ENCODE measurements at regions not wholly inside any gene's neighbourhood (a gene's known extent, or its start where the extent isn't known, plus 50 kb on each side); places are given as distances from the start of the nearest gene placed in this dataset.

DNA sequence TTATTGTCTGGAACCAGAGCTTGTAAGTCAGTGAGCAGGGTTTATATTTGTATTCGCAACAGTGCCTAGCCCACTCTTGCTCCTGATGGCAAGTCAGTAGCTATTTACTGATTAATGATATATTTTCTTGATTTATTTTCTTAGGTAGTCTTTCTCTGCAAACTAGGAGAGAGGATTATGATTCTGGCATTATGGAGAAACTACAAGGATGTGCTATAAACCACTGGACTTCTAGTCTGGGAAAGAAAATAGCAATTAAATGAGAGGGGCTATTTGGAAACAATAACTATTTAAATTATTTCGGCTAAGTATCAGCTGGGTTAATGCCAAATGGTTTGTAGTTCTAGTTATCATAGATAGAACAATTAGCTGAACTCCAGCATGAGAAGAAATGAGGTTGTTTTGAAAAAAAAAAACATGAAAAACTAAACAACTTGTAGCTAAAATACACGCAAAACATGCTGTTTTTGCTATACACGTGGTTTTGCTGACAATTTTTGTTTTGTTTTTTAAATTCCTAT is 304.9 kb upstream of the TCF21 start:
- intact Hi-C loops (cut with DNase I): no loop called here

DNA sequence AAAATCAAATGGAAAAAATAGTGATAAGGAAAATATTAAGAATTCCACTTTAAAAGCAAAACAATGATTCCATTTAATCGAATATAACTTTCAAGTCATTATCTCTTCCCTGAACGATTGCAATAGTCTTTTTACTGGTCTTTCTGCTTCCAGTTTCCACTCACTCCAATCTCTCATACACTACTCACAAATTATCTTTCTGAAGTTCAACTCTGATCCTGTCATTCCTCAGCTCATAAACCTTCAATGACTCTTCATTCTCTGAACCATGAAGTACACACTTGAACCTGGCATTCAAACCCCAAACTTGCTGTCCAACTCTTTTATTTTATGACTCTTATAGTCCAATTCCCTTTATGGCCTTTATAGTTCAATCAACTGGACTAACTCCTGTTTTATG is 304.1 kb upstream of the TCF21 start:
- no peaks in the 10 kb centered on the region for H3K9me3 ChIP-seq (replicated peaks in 1 of 3)
- no peak overlapping the region for H3K27ac ChIP-seq
- H3K27me3 ChIP-seq: no peaks in the 10 kb centered on the region
- no peaks in the 10 kb centered on the region for H3K4me1 ChIP-seq (replicated peaks in 1 of 2)
- intact Hi-C loops (cut with DNase I): no loop called here
- TF ChIP-seq, protein P1, sequence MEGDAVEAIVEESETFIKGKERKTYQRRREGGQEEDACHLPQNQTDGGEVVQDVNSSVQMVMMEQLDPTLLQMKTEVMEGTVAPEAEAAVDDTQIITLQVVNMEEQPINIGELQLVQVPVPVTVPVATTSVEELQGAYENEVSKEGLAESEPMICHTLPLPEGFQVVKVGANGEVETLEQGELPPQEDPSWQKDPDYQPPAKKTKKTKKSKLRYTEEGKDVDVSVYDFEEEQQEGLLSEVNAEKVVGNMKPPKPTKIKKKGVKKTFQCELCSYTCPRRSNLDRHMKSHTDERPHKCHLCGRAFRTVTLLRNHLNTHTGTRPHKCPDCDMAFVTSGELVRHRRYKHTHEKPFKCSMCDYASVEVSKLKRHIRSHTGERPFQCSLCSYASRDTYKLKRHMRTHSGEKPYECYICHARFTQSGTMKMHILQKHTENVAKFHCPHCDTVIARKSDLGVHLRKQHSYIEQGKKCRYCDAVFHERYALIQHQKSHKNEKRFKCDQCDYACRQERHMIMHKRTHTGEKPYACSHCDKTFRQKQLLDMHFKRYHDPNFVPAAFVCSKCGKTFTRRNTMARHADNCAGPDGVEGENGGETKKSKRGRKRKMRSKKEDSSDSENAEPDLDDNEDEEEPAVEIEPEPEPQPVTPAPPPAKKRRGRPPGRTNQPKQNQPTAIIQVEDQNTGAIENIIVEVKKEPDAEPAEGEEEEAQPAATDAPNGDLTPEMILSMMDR (IDR thresholded peaks at IDR 0.05): no peak
- TF ChIP-seq POLR2A (IDR thresholded peaks at IDR 0.05): no peak
- H3K4me3 ChIP-seq: no peak overlapping the region
- no peaks in the 10 kb centered on the region for H3K36me3 ChIP-seq (replicated peaks in 1 of 2)
- WGBS, 4 donors: 52 to 64% (median 57%) methylated on average over 2 of the region's 2 CpGs
- no peak for DNase-seq

More for the DNA sequence above, 304.9 kb upstream of the TCF21 start:
- no peaks in the 10 kb centered on the region for H3K36me3 ChIP-seq (replicated peaks in 1 of 2)
- H3K4me3 ChIP-seq: no peak overlapping the region
- H3K4me1 ChIP-seq (replicated peaks in 1 of 2): no peaks in the 10 kb centered on the region
- DNase-seq: no peak
- 62 to 70% (median 67%) methylated on average over 4 of the region's 4 CpGs for WGBS, 4 donors
- no peaks in the 10 kb centered on the region for H3K9me3 ChIP-seq (replicated peaks in 1 of 3)
- TF ChIP-seq, protein P1 (IDR thresholded peaks at IDR 0.05): no peak
- no peak for TF ChIP-seq POLR2A (IDR thresholded peaks at IDR 0.05)
- H3K27ac ChIP-seq: no peak overlapping the region
- H3K27me3 ChIP-seq: no peaks in the 10 kb centered on the region

DNA sequence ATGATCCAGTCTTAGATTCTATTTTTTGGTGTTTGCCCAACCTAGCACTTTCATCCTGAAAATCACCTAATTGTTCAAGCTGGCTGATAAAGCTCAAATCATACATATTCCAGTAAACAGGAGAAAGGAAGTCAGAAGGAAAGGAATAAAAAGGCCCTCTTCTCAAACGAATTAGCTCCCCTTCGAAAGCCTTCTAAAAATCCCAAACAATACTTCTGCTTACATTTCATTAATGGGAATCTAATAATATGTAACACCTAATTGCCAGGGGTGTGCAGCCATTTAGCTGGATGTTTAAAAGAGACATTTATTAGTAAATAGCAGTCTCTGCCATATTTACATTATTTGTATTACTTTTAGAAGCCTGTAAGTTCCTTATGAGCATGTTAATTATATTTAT is 302.9 kb upstream of the TCF21 start:
- no peak for DNase-seq
- Histone ChIP-seq H3K36me3 (replicated peaks in 1 of 2) (no peaks in the 10 kb centered on the region), H3K27me3 (no peaks in the 10 kb centered on the region), H3K27ac (no peak overlapping the region), H3K4me3 (no peak overlapping the region), H3K4me1 (replicated peaks in 1 of 2) (no peaks in the 10 kb centered on the region), H3K9me3 (replicated peaks in 1 of 3) (no peaks in the 10 kb centered on the region)
- TF ChIP-seq, protein P1 (IDR thresholded peaks at IDR 0.05): no peak
- TF ChIP-seq POLR2A (IDR thresholded peaks at IDR 0.05): no peak
- intact Hi-C loops (cut with DNase I): no loop called here
- 66 to 76% (median 72%) methylated on average over 2 of the region's 2 CpGs for WGBS, 4 donors

DNA sequence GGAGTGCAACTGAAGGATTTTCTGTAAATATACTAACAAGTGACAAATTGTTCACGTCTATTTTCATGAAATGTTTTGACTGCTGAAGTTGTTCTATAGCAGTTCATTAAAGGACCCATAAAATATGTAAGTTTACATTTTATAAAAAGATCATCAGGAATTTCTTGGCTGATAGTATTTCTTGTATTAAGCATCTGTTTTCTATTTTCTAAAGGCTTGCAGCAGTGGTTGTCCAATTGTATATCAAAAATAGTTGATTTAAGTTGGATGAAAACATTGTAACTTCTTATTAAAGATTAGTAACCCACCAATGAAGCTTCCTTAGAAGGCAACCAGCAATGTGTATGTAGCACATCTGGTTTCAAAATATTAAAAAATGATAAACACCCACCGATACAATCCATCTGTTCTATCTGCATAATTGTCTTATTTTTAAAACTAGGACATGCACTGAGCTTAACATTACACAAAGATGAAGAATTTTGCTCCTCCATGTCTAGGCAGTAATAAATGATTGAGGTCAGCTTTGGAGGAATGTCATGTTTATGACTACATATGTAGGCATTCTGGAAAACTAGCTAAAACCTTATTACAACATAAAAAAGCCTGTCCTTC is 301.3 kb upstream of the TCF21 start:
- TF ChIP-seq, protein P1 (IDR thresholded peaks at IDR 0.05): no peak
- TF ChIP-seq POLR2A (IDR thresholded peaks at IDR 0.05): no peak
- no peak for DNase-seq
- Histone ChIP-seq H3K9me3 (replicated peaks in 1 of 3) (no peaks in the 10 kb centered on the region), H3K36me3 (replicated peaks in 1 of 2) (no peaks in the 10 kb centered on the region), H3K4me1 (replicated peaks in 1 of 2) (no peaks in the 10 kb centered on the region), H3K27me3 (no peaks in the 10 kb centered on the region), H3K27ac (no peak overlapping the region), H3K4me3 (no peak overlapping the region)
- intact Hi-C loops (cut with DNase I): no loop called here
- WGBS, 4 donors: 62 to 83% (median 63%) methylated on average over 2 of the region's 2 CpGs

Measured in adrenal gland (tissue), 9 donors.